ENCODE measurements at regions not wholly inside any gene's neighbourhood (a gene's known extent, or its start where the extent isn't known, plus 50 kb on each side); places are given as distances from the start of the nearest gene placed in this dataset.

GRCh38 chr4:81659051-81659450 is 187.3 kb upstream of the RASGEF1B start:
- no peak for TF ChIP-seq CTCF (IDR thresholded peaks at IDR 0.05; ENCODE audit: unreplicated experiment)
- DNase-seq (ENCODE audit: unreplicated experiment), result no peak
- intact Hi-C loops (cut with micrococcal nuclease), result no loop called here
- Mint-ChIP-seq H3K27ac (ENCODE audit: low read depth, unreplicated experiment) (no peak overlapping the region), H3K9me3 (ENCODE audit: unreplicated experiment) (peaks cover 6% of the 10 kb centered on the region), H3K36me3 (ENCODE audit: insufficient read depth, unreplicated experiment) (no peaks in the 10 kb centered on the region), H3K4me3 (ENCODE audit: unreplicated experiment) (no peak overlapping the region), H3K27me3 (ENCODE audit: insufficient read depth, unreplicated experiment) (no peaks in the 10 kb centered on the region), H3K4me1 (ENCODE audit: insufficient read depth, unreplicated experiment) (no peaks in the 10 kb centered on the region)
- ChIA-PET CTCF (interaction anchor here (0.6 kb wide), 2 partner anchors 25 to 1489 kb away, joined by 3 to 4 read pairs; no protein-coding TSS in a partner anchor), POLR2A (interaction anchor here (0.6 kb wide), 1 partner anchor 24 kb away, joined by 3 read pairs; no protein-coding TSS in a partner anchor)
- no TSS peak for BruUV-seq (replicated peaks)

DNA sequence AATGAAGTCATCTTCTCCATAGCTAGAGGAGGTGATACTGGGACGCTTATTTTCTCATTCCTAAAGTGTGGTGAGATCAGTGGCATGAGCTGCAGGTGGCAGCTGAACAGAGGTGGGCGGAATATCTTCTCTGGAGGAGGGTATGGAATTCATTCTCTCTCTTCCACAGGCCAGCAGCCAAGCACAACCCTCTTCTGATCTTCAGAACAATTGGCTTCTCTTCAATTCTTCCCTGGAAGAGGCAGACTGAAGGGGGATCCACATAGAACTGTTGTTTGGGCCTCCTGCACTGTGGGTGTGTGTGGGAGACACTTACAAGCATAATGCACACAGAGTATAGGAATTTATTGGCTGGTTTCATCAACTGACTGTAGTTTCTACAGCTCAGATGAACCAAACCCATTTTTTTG is 180.4 kb upstream of the RASGEF1B start:
- Mint-ChIP-seq H3K27me3 (ENCODE audit: insufficient read depth, unreplicated experiment) (no peaks in the 10 kb centered on the region), H3K27ac (ENCODE audit: low read depth, unreplicated experiment) (no peak overlapping the region), H3K4me1 (ENCODE audit: insufficient read depth, unreplicated experiment) (peaks cover 9% of the 10 kb centered on the region), H3K9me3 (ENCODE audit: unreplicated experiment) (no peaks in the 10 kb centered on the region), H3K36me3 (ENCODE audit: insufficient read depth, unreplicated experiment) (no peaks in the 10 kb centered on the region), H3K4me3 (ENCODE audit: unreplicated experiment) (no peak overlapping the region)
- intact Hi-C loops (cut with micrococcal nuclease), result no loop called here
- no TSS peak for BruUV-seq (replicated peaks)
- TF ChIP-seq CTCF (IDR thresholded peaks at IDR 0.05; ENCODE audit: unreplicated experiment), result no peak
- no peak for DNase-seq (ENCODE audit: unreplicated experiment)
- CTCF ChIA-PET, result interaction anchor here (0.6 to 0.7 kb wide), 2 partner anchors 78 to 180 kb away, joined by 3 to 4 read pairs; partner anchors contain the start of gene RASGEF1B
- POLR2A ChIA-PET, result interaction anchor here (1.6 kb wide), 1 partner anchor 18 kb away, joined by 5 read pairs; no protein-coding TSS in a partner anchor

- peaks cover 9% of the 10 kb centered on the region for H3K4me1 Mint-ChIP-seq (ENCODE audit: insufficient read depth, unreplicated experiment)
- no peaks in the 10 kb centered on the region for H3K36me3 Mint-ChIP-seq (ENCODE audit: insufficient read depth, unreplicated experiment)
- CTCF ChIA-PET, result no interaction called here
- H3K27me3 Mint-ChIP-seq (ENCODE audit: insufficient read depth, unreplicated experiment), result no peaks in the 10 kb centered on the region
- no peak for DNase-seq (ENCODE audit: unreplicated experiment)
- no TSS peak for BruUV-seq (replicated peaks)
- no peak overlapping the region for H3K4me3 Mint-ChIP-seq (ENCODE audit: unreplicated experiment)
- intact Hi-C loops (cut with micrococcal nuclease), result no loop called here
- H3K9me3 Mint-ChIP-seq (ENCODE audit: unreplicated experiment), result no peaks in the 10 kb centered on the region
- POLR2A ChIA-PET, result interaction anchor here (0.7 to 1.7 kb wide), 5 partner anchors 8 to 701 kb away, joined by 3 to 5 read pairs (median 3); no protein-coding TSS in a partner anchor
- no peak for TF ChIP-seq CTCF (IDR thresholded peaks at IDR 0.05; ENCODE audit: unreplicated experiment)
- no peak overlapping the region for H3K27ac Mint-ChIP-seq (ENCODE audit: low read depth, unreplicated experiment)
These were observed 179.7 kb upstream of the RASGEF1B start for GRCh38 chr4:81651243-81651899.

- Mint-ChIP-seq H3K27me3 (ENCODE audit: insufficient read depth, unreplicated experiment) (no peaks in the 10 kb centered on the region), H3K27ac (ENCODE audit: low read depth, unreplicated experiment) (no peak overlapping the region), H3K4me1 (ENCODE audit: insufficient read depth, unreplicated experiment) (peaks cover 9% of the 10 kb centered on the region), H3K36me3 (ENCODE audit: insufficient read depth, unreplicated experiment) (no peaks in the 10 kb centered on the region), H3K9me3 (ENCODE audit: unreplicated experiment) (no peaks in the 10 kb centered on the region), H3K4me3 (ENCODE audit: unreplicated experiment) (no peak overlapping the region)
- BruUV-seq (replicated peaks), result no TSS peak
- POLR2A ChIA-PET, result interaction anchor here (0.7 to 1.7 kb wide), 5 partner anchors 8 to 701 kb away, joined by 3 to 5 read pairs (median 3); no protein-coding TSS in a partner anchor
- no peak for DNase-seq (ENCODE audit: unreplicated experiment)
- no peak for TF ChIP-seq CTCF (IDR thresholded peaks at IDR 0.05; ENCODE audit: unreplicated experiment)
- intact Hi-C loops (cut with micrococcal nuclease), result no loop called here
- CTCF ChIA-PET, result no interaction called here
These were observed 179.0 kb upstream of the RASGEF1B start for GRCh38 chr4:81650606-81651242.
